GM18873 (cell line): ENCODE measurements at regions not wholly inside any gene's neighbourhood (a gene's known extent, or its start where the extent isn't known, plus 50 kb on each side); places are given as distances from the start of the nearest gene placed in this dataset.

ENCODE experiments used
- ATAC-seq: cut with Tn5 transposase; IDR thresholded peaks from one replicate; pipeline ENCODE4 v1.9.1; 2021; ENCODE audit warnings: mild to moderate bottlenecking, moderate library complexity, moderate number of reproducible peaks; ENCODE audit not compliant: unreplicated experiment, low FRiP score

- no peak for ATAC-seq
These were observed 91.0 kb downstream of the UNC5CL start for GRCh38 chr6:40947876-40948526.

GRCh38 chr6:40946738-40947301, 92.2 kb downstream of the UNC5CL start:
- ATAC-seq, result no peak

- ATAC-seq, result no peak
These were observed 101.5 kb downstream of the UNC5CL start for GRCh38 chr6:40937491-40937890.

- no peak for ATAC-seq
These were observed 102.2 kb downstream of the UNC5CL start for GRCh38 chr6:40936818-40937251.

GRCh38 chr6:40933864-40934263, 105.2 kb downstream of the UNC5CL start:
- no peak for ATAC-seq

GRCh38 chr6:40932953-40933352, 106.1 kb downstream of the UNC5CL start:
- ATAC-seq, result no peak

GRCh38 chr6:40932366-40932765, 106.7 kb downstream of the UNC5CL start:
- no peak for ATAC-seq

- ATAC-seq, result no peak
These were observed 107.1 kb downstream of the UNC5CL start for GRCh38 chr6:40931931-40932330.

- ATAC-seq, result no peak
These were observed 108.5 kb downstream of the UNC5CL start for GRCh38 chr6:40930555-40930954.

- ATAC-seq, result no peak
These were observed 109.0 kb downstream of the UNC5CL start for GRCh38 chr6:40930045-40930444.

- ATAC-seq, result no peak
These were observed 109.8 kb downstream of the UNC5CL start for GRCh38 chr6:40929176-40929575.

GRCh38 chr6:40928763-40929162, 110.3 kb downstream of the UNC5CL start:
- ATAC-seq, result no peak

GRCh38 chr6:40928307-40928706, 110.7 kb downstream of the UNC5CL start:
- ATAC-seq, result no peak

GRCh38 chr6:40925341-40925740, 113.7 kb downstream of the UNC5CL start:
- ATAC-seq, result no peak

GRCh38 chr6:40924839-40925238, 114.2 kb downstream of the UNC5CL start:
- ATAC-seq, result no peak

GRCh38 chr6:40923880-40924279, 115.1 kb downstream of the UNC5CL start:
- ATAC-seq, result no peak

GRCh38 chr6:40923326-40923725, 115.7 kb downstream of the UNC5CL start:
- no peak for ATAC-seq

GRCh38 chr6:40922281-40922680, 116.7 kb downstream of the UNC5CL start:
- no peak for ATAC-seq

GRCh38 chr6:40918040-40918651, 120.9 kb downstream of the UNC5CL start:
- ATAC-seq, result no peak

- no peak for ATAC-seq
These were observed 121.4 kb downstream of the UNC5CL start for GRCh38 chr6:40917603-40918002.

- no peak for ATAC-seq
These were observed 122.2 kb downstream of the UNC5CL start for GRCh38 chr6:40916845-40917244.

GRCh38 chr6:40915165-40915564, 123.9 kb downstream of the UNC5CL start:
- no peak for ATAC-seq
